Endothelial cell of hepatic sinusoid (primary cell): ENCODE measurements at regions not wholly inside any gene's neighbourhood (a gene's known extent, or its start where the extent isn't known, plus 50 kb on each side); places are given as distances from the start of the nearest gene placed in this dataset.
"Not testable (repeated sequence)": the region's sequence is repeated elsewhere in the genome, so short reads cannot be mapped to it uniquely, and the experiment has no call there.

Experiments
- in situ Hi-C: cut with HindIII; loops from 2 replicates; pipeline ENCODE4 v1.10.0; 2017; ENCODE audit warnings: low sequenced_read_pairs

GRCh38 chr10:57102236-57102635 lies 741.2 kb upstream of the ZWINT start:
- in situ Hi-C loops, result no loop called here

- in situ Hi-C loops, result loop anchor here (25.0 kb wide), 1 partner anchor 89 kb away; no protein-coding TSS in a partner anchor
These were observed 737.1 kb upstream of the ZWINT start for GRCh38 chr10:57098146-57098545.

- in situ Hi-C loops, result loop anchor here (25.0 kb wide), 1 partner anchor 91 kb away; no protein-coding TSS in a partner anchor
These were observed 735.0 kb upstream of the ZWINT start for GRCh38 chr10:57096044-57096443.

- in situ Hi-C loops, result loop anchor here (25.0 kb wide), 1 partner anchor 92 kb away; no protein-coding TSS in a partner anchor
These were observed 733.9 kb upstream of the ZWINT start for GRCh38 chr10:57094965-57095364.

GRCh38 chr10:57094083-57094482 lies 733.0 kb upstream of the ZWINT start:
- in situ Hi-C loops, result loop anchor here (25.0 kb wide), 1 partner anchor 93 kb away; no protein-coding TSS in a partner anchor

- in situ Hi-C loops, result no loop called here
These were observed 692.5 kb upstream of the ZWINT start for GRCh38 chr10:57053530-57053929.

GRCh38 chr10:57049096-57049495 lies 688.0 kb upstream of the ZWINT start:
- in situ Hi-C loops, result no loop called here

- in situ Hi-C loops, result no loop called here
These were observed 677.5 kb upstream of the ZWINT start for GRCh38 chr10:57038531-57038930.

- in situ Hi-C loops, result no loop called here
These were observed 674.3 kb upstream of the ZWINT start for GRCh38 chr10:57035310-57035709.

- in situ Hi-C loops, result not testable (repeated sequence)
These were observed 671.2 kb upstream of the ZWINT start for GRCh38 chr10:57032301-57032700.

- in situ Hi-C loops, result no loop called here
These were observed 670.3 kb upstream of the ZWINT start for GRCh38 chr10:57031346-57031745.

GRCh38 chr10:57026307-57026706 lies 665.2 kb upstream of the ZWINT start:
- in situ Hi-C loops, result no loop called here

GRCh38 chr10:57023626-57024025 lies 662.6 kb upstream of the ZWINT start:
- in situ Hi-C loops, result no loop called here

- in situ Hi-C loops, result no loop called here
These were observed 657.4 kb upstream of the ZWINT start for GRCh38 chr10:57018452-57018851.

- in situ Hi-C loops, result no loop called here
These were observed 656.4 kb upstream of the ZWINT start for GRCh38 chr10:57017356-57018037.

- in situ Hi-C loops, result no loop called here
These were observed 654.7 kb upstream of the ZWINT start for GRCh38 chr10:57015595-57016318.

GRCh38 chr10:57015187-57015586 lies 654.1 kb upstream of the ZWINT start:
- in situ Hi-C loops, result no loop called here

GRCh38 chr10:57014758-57015157 lies 653.7 kb upstream of the ZWINT start:
- in situ Hi-C loops, result no loop called here

- in situ Hi-C loops, result no loop called here
These were observed 647.1 kb upstream of the ZWINT start for GRCh38 chr10:57008189-57008588.

- in situ Hi-C loops, result no loop called here
These were observed 630.6 kb upstream of the ZWINT start for GRCh38 chr10:56991591-56992069.

GRCh38 chr10:56975513-56975912 lies 614.5 kb upstream of the ZWINT start:
- in situ Hi-C loops, result no loop called here

- in situ Hi-C loops, result no loop called here
These were observed 612.7 kb upstream of the ZWINT start for GRCh38 chr10:56973766-56974165.
